ENCODE measurements at regions not wholly inside any gene's neighbourhood (a gene's known extent, or its start where the extent isn't known, plus 50 kb on each side); places are given as distances from the start of the nearest gene placed in this dataset.

- no peak for DNase-seq (ENCODE audit: unreplicated experiment)
- intact Hi-C loops (cut with micrococcal nuclease): no loop called here
- TF ChIP-seq, protein P1, sequence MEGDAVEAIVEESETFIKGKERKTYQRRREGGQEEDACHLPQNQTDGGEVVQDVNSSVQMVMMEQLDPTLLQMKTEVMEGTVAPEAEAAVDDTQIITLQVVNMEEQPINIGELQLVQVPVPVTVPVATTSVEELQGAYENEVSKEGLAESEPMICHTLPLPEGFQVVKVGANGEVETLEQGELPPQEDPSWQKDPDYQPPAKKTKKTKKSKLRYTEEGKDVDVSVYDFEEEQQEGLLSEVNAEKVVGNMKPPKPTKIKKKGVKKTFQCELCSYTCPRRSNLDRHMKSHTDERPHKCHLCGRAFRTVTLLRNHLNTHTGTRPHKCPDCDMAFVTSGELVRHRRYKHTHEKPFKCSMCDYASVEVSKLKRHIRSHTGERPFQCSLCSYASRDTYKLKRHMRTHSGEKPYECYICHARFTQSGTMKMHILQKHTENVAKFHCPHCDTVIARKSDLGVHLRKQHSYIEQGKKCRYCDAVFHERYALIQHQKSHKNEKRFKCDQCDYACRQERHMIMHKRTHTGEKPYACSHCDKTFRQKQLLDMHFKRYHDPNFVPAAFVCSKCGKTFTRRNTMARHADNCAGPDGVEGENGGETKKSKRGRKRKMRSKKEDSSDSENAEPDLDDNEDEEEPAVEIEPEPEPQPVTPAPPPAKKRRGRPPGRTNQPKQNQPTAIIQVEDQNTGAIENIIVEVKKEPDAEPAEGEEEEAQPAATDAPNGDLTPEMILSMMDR (IDR thresholded peaks at IDR 0.05; ENCODE audit: unreplicated experiment): no peak
- no TSS peak for BruUV-seq (replicated peaks)
- Mint-ChIP-seq H3K4me1 (ENCODE audit: insufficient read depth, unreplicated experiment) (no peaks in the 10 kb centered on the region), H3K4me3 (ENCODE audit: unreplicated experiment) (no peak overlapping the region), H3K9me3 (ENCODE audit: unreplicated experiment) (no peaks in the 10 kb centered on the region), H3K27me3 (ENCODE audit: insufficient read depth, unreplicated experiment) (peaks cover 34% of the 10 kb centered on the region), H3K27ac (ENCODE audit: low read depth, unreplicated experiment) (no peak overlapping the region), H3K36me3 (ENCODE audit: insufficient read depth, unreplicated experiment) (no peaks in the 10 kb centered on the region)
- ChIA-PET POLR2A (no interaction called here), CTCF (no interaction called here)
Observed at GRCh38 chrX:96383428-96383827, 301.2 kb upstream of the DIAPH2 start.

DNA sequence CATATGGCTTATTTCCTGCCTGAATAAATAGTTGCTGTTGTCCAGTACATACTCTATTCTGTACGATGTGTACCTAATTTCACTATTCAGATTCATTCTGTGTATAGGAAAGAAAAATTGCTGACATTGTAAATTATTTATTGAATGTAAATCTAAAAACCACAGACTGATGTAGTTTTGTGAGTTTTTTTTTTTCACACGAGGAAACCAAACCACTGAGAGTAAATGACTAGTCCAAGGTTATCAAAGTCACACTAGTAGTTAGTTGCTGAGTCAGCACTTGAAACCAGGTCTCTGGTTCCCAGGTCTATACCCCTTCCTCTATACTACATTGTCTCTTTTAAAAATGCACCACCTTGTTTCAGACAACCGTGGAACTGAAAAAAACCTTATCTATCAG lies 298.3 kb upstream of the DIAPH2 start:
- ChIA-PET POLR2A (no interaction called here), CTCF (interaction anchor here (0.9 kb wide), 1 partner anchor 13 kb away, joined by 3 read pairs; no protein-coding TSS in a partner anchor)
- Mint-ChIP-seq H3K27me3 (ENCODE audit: insufficient read depth, unreplicated experiment) (peaks cover 42% of the 10 kb centered on the region), H3K9me3 (ENCODE audit: unreplicated experiment) (no peaks in the 10 kb centered on the region), H3K27ac (ENCODE audit: low read depth, unreplicated experiment) (no peak overlapping the region), H3K36me3 (ENCODE audit: insufficient read depth, unreplicated experiment) (no peaks in the 10 kb centered on the region), H3K4me3 (ENCODE audit: unreplicated experiment) (no peak overlapping the region), H3K4me1 (ENCODE audit: insufficient read depth, unreplicated experiment) (no peaks in the 10 kb centered on the region)
- intact Hi-C loops (cut with micrococcal nuclease): no loop called here
- no TSS peak for BruUV-seq (replicated peaks)
- DNase-seq (ENCODE audit: unreplicated experiment): no peak
- TF ChIP-seq, protein P1 (IDR thresholded peaks at IDR 0.05; ENCODE audit: unreplicated experiment): no peak

DNA sequence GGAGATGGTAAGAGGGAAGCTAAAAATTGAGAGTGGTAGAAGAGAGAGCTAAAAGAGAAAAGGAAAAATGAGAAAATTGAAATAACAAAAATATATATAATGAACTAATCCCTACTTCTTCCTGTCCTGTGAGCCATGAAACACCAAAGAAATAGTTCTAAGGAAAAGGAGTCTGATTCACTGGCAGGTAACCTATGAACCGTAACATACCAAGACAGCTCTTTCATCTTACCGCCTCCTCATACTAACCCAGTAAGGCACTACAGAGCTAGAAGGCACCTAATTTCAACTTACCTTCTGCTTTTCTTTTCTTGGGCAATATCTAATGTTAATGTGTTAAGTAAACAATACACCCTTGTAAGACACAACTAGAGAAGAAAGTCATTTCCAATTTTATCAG lies 297.7 kb upstream of the DIAPH2 start:
- Mint-ChIP-seq H3K9me3 (ENCODE audit: unreplicated experiment) (no peaks in the 10 kb centered on the region), H3K27ac (ENCODE audit: low read depth, unreplicated experiment) (no peak overlapping the region), H3K27me3 (ENCODE audit: insufficient read depth, unreplicated experiment) (peaks cover 42% of the 10 kb centered on the region), H3K4me1 (ENCODE audit: insufficient read depth, unreplicated experiment) (no peaks in the 10 kb centered on the region), H3K4me3 (ENCODE audit: unreplicated experiment) (no peak overlapping the region), H3K36me3 (ENCODE audit: insufficient read depth, unreplicated experiment) (no peaks in the 10 kb centered on the region)
- ChIA-PET POLR2A (no interaction called here), CTCF (interaction anchor here (0.9 kb wide), 1 partner anchor 14 kb away, joined by 3 read pairs; no protein-coding TSS in a partner anchor)
- DNase-seq (ENCODE audit: unreplicated experiment): no peak
- no TSS peak for BruUV-seq (replicated peaks)
- intact Hi-C loops (cut with micrococcal nuclease): no loop called here
- TF ChIP-seq, protein P1 (IDR thresholded peaks at IDR 0.05; ENCODE audit: unreplicated experiment): no peak

DNA sequence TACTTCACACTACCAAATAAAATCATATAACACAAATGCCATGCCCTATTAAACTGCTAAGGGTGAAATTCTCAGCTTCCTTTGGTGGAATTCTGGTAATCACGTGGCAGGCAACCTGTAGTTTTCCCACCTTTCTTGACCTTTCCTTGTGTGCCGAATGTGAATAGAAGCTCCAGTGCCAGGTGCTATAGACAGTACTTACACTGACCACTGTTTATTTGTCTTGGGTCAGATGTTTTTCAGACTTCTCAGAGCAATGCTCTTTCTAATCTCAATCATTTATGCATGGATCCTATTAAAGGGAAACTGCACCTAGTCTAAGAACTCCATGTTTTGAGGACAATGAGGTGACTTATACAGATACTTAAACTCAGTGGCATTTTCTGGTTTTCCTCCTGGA lies 296.8 kb upstream of the DIAPH2 start:
- no TSS peak for BruUV-seq (replicated peaks)
- Mint-ChIP-seq H3K9me3 (ENCODE audit: unreplicated experiment) (no peaks in the 10 kb centered on the region), H3K27me3 (ENCODE audit: insufficient read depth, unreplicated experiment) (peaks cover 38% of the 10 kb centered on the region), H3K27ac (ENCODE audit: low read depth, unreplicated experiment) (no peak overlapping the region), H3K36me3 (ENCODE audit: insufficient read depth, unreplicated experiment) (no peaks in the 10 kb centered on the region), H3K4me3 (ENCODE audit: unreplicated experiment) (no peak overlapping the region), H3K4me1 (ENCODE audit: insufficient read depth, unreplicated experiment) (no peaks in the 10 kb centered on the region)
- ChIA-PET CTCF (no interaction called here), POLR2A (no interaction called here)
- intact Hi-C loops (cut with micrococcal nuclease): no loop called here
- TF ChIP-seq, protein P1 (IDR thresholded peaks at IDR 0.05; ENCODE audit: unreplicated experiment): no peak
- DNase-seq (ENCODE audit: unreplicated experiment): no peak

Measured in MCF 10A (cell line).